ENCODE measurements at regions not wholly inside any gene's neighbourhood (a gene's known extent, or its start where the extent isn't known, plus 50 kb on each side); places are given as distances from the start of the nearest gene placed in this dataset.

GRCh38 chr1:68796888-68797287 is 300.0 kb upstream of the DEPDC1 start:
- TF ChIP-seq TARDBP (IDR thresholded peaks at IDR 0.05): no peak
- no peak for TF ChIP-seq SUZ12 (IDR thresholded peaks at IDR 0.05)
- TF ChIP-seq ELF4 (IDR thresholded peaks at IDR 0.05): no peak
- TF ChIP-seq, protein P1, sequence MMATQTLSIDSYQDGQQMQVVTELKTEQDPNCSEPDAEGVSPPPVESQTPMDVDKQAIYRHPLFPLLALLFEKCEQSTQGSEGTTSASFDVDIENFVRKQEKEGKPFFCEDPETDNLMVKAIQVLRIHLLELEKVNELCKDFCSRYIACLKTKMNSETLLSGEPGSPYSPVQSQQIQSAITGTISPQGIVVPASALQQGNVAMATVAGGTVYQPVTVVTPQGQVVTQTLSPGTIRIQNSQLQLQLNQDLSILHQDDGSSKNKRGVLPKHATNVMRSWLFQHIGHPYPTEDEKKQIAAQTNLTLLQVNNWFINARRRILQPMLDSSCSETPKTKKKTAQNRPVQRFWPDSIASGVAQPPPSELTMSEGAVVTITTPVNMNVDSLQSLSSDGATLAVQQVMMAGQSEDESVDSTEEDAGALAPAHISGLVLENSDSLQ (IDR thresholded peaks at IDR 0.05): no peak
- no peak for TF ChIP-seq SP1 (IDR thresholded peaks at IDR 0.05)
- no peak for TF ChIP-seq CTBP1 (IDR thresholded peaks at IDR 0.05; ENCODE audit: borderline replicate concordance)
- no peak for TF ChIP-seq L3MBTL2 (conservative IDR thresholded peaks at IDR 0.05)

All from HEK293T (cell line).